SJCRH30 (cell line): ENCODE measurements at regions not wholly inside any gene's neighbourhood (a gene's known extent, or its start where the extent isn't known, plus 50 kb on each side); places are given as distances from the start of the nearest gene placed in this dataset.
"Not testable (repeated sequence)": the region's sequence is repeated elsewhere in the genome, so short reads cannot be mapped to it uniquely, and the experiment has no call there.

ENCODE experiments used
- DNase-seq, 2 experiments: peaks; one replicate each; pipeline ENCODE4 v3.0.0-alpha.2; 2015 to 2020
- H3K27ac ChIP-seq: fragments of 250-450 bp; sonication (Bioruptor Pico); 2 replicates; pipeline ENCODE4 v1.5.1; 2020; ENCODE audit warnings: mild to moderate bottlenecking, moderate library complexity
- H3K27me3 ChIP-seq: fragments of 250-450 bp; sonication (Bioruptor Pico); 2 replicates; pipeline ENCODE4 v1.5.1; 2020; ENCODE audit warnings: mild to moderate bottlenecking, moderate library complexity
- H3K36me3 ChIP-seq: fragments of 250-450 bp; sonication (Bioruptor Pico); 2 replicates; pipeline ENCODE4 v1.5.1; 2020; ENCODE audit warnings: mild to moderate bottlenecking, moderate library complexity
- H3K4me1 ChIP-seq: fragments of 250-450 bp; sonication (Bioruptor Pico); 2 replicates; pipeline ENCODE4 v1.5.1; 2020; ENCODE audit warnings: mild to moderate bottlenecking, moderate library complexity
- H3K4me3 ChIP-seq: fragments of 250-450 bp; sonication (Bioruptor Pico); 2 replicates; pipeline ENCODE4 v1.5.1; 2020; ENCODE audit warnings: mild to moderate bottlenecking, moderate library complexity
- H3K9me3 ChIP-seq: fragments of 250-450 bp; sonication (Bioruptor Pico); replicated peaks from 2 replicates; pipeline ENCODE4 v1.5.1; 2020; ENCODE audit warnings: mild to moderate bottlenecking, moderate library complexity

DNA sequence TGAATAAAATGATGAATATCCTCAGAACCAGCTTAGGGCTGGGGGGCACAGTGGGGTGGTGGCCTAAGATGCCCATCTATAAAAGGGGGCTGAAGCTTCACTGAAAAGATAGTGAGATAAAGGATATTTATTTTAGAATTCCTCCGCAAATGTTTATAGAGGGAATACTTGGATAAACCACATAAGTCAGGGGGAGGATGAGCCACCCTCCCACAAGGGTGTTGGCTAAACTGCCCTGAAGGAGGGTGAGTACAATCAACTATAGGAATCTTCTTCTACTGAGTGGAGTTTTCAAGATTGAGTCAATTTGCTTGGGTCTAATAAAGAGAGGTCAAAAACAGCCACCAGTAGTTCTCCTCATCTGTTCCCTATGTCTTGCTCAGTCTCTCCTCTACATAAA lies 114.5 kb upstream of the TANK start:
- Histone ChIP-seq H3K4me1 (peaks cover 5% of the 10 kb centered on the region; the same call in 1 of the 2 replicates), H3K27ac (no peak overlapping the region)
- no peak for DNase-seq

DNA sequence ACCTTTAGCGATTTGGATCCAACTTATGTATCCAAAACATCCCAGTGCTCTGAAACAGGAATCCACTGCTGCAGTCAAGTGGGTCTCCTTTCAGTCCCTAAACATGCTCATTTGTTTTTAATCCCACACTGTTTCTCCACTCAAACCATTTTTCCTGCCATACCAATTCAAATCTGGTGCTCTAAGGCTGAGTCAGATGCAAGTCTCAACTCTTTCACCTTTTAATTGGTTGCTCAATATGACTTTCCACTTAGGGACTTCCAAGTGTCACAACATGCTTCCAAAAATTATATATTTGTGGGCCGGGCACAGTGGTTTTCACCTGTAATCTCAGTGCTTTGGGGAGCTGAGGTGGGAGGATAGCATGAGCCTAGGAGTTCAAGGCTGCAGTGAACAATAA lies 113.4 kb upstream of the TANK start:
- H3K9me3 ChIP-seq: no peaks in the 10 kb centered on the region
- H3K27ac ChIP-seq: no peak overlapping the region

More for the DNA sequence above, 114.5 kb upstream of the TANK start:
- Histone ChIP-seq H3K36me3 (no peaks in the 10 kb centered on the region), H3K4me3 (no peak overlapping the region), H3K27me3 (no peaks in the 10 kb centered on the region), H3K9me3 (no peaks in the 10 kb centered on the region)

DNA sequence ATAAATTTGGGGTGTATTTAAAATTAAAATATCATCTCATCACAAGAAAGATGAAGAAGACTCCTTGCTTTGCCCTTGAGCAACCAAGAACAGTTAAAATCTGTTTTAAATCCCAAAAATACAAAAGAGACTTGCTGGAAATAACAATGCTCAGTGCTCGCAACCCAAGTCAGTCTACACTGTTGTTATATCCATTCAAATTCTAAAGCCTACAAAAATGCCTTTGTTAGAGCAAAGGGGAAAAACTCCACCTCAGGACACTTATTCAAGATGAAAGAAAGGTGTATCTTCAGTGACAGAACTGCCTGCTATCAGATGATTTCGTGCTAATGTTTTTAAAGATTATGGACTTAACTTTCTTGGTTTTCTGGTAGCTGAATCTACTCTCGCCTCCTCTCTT lies 111.9 kb upstream of the TANK start:
- no peaks in the 10 kb centered on the region for H3K36me3 ChIP-seq
- DNase-seq: no peak
- H3K4me1 ChIP-seq: peaks cover 5% of the 10 kb centered on the region; the same call in 1 of the 2 replicates
- H3K27me3 ChIP-seq: no peaks in the 10 kb centered on the region
- H3K4me3 ChIP-seq: no peak overlapping the region
- no peaks in the 10 kb centered on the region for H3K9me3 ChIP-seq
- H3K27ac ChIP-seq: no peak overlapping the region

More for the DNA sequence above, 113.4 kb upstream of the TANK start:
- no peaks in the 10 kb centered on the region for H3K27me3 ChIP-seq
- H3K36me3 ChIP-seq: no peaks in the 10 kb centered on the region
- H3K4me1 ChIP-seq: peaks cover 5% of the 10 kb centered on the region; the same call in 1 of the 2 replicates
- DNase-seq: no peak
- no peak overlapping the region for H3K4me3 ChIP-seq

DNA sequence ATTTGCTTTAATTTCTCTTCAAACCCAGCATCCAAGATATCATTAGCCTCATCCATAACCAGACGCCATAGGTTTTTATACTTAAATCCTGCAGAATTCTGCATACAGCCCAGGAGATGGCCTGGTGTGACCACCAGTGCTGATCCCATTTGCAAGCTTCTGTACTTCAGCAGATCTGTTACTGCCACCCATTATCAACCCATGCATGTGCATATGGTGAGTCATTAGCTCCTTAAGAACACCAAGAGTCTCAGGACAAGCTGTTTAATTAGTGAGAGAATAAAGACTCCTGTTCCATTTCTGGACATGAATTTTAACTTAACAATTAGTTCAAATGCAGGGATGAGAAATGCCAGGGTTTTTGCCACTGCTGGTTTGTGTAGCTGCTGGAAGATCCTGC lies 110.7 kb upstream of the TANK start:
- H3K9me3 ChIP-seq: no peaks in the 10 kb centered on the region
- H3K4me3 ChIP-seq: no peak overlapping the region
- H3K36me3 ChIP-seq: no peaks in the 10 kb centered on the region
- DNase-seq: no peak
- H3K4me1 ChIP-seq: peaks cover 5% of the 10 kb centered on the region; the same call in 1 of the 2 replicates
- H3K27me3 ChIP-seq: no peaks in the 10 kb centered on the region
- H3K27ac ChIP-seq: no peak overlapping the region

DNA sequence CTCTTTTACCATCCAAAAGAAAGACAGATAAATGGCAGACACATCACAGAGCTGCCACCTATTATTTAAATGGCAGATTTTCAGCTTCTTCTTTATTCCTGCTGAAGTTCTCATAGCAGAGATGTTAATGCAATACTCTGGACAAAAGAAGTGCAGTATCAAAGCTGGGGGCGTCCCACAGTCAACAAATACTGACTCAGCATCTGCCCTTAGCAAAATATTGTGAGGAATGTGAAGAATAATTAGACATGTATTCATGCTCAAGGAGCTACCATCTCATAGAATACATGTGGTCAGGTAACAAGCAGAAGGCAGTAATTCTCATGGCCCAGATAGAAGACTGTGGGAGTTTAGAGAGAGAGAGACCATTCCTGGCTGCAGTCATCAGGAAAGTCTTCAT lies 108.0 kb upstream of the TANK start:
- Histone ChIP-seq H3K27ac (no peak overlapping the region), H3K27me3 (no peaks in the 10 kb centered on the region), H3K4me1 (no peaks in the 10 kb centered on the region), H3K4me3 (no peak overlapping the region), H3K36me3 (no peaks in the 10 kb centered on the region), H3K9me3 (no peaks in the 10 kb centered on the region)
- no peak for DNase-seq

DNA sequence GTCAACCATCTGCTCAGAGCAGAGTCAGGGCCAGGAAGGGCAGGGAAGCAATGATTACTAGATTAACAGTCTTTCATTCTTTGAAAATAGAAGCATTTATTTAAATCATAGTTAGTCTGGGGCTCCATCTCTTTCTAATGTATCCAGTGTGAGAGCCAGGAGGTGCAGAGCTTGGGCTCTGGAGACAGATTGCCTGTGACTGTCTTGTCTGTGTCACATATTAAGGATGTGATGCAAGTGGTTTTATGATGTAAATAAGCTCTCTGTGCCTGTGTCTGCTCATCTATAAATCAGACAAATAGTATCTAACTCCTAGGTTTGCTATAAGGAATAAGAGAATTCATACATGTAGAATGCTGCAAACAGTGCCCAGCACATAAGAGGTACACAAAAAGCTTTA lies 104.9 kb upstream of the TANK start:
- no peaks in the 10 kb centered on the region for H3K4me1 ChIP-seq
- no peak overlapping the region for H3K27ac ChIP-seq
- no peaks in the 10 kb centered on the region for H3K9me3 ChIP-seq
- H3K36me3 ChIP-seq: no peaks in the 10 kb centered on the region
- no peak for DNase-seq
- H3K27me3 ChIP-seq: no peaks in the 10 kb centered on the region
- H3K4me3 ChIP-seq: no peak overlapping the region

DNA sequence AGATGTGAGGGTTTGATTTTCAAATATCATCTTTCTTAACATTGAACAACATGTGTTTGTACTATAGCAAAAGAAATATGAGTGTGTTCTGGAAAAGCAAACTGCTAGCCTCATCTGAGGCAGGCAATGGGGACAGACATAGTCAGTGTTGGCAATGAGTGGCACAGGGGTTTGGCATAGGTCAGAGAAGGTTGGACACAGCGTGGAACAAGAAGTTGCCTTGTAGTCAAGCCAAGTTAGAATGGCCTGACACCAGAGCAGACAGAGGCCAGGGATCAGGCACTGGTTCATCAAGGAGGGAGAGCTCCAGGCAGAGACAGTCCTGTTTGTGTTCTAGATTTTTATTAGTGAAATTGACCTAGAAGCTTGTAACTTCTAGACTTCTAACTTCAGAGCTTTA lies 100.8 kb upstream of the TANK start:
- no peaks in the 10 kb centered on the region for H3K9me3 ChIP-seq
- H3K27me3 ChIP-seq: no peaks in the 10 kb centered on the region
- no peak overlapping the region for H3K27ac ChIP-seq
- DNase-seq: no peak
- H3K4me1 ChIP-seq: peaks cover 10% of the 10 kb centered on the region
- no peaks in the 10 kb centered on the region for H3K36me3 ChIP-seq
- H3K4me3 ChIP-seq: no peak overlapping the region

DNA sequence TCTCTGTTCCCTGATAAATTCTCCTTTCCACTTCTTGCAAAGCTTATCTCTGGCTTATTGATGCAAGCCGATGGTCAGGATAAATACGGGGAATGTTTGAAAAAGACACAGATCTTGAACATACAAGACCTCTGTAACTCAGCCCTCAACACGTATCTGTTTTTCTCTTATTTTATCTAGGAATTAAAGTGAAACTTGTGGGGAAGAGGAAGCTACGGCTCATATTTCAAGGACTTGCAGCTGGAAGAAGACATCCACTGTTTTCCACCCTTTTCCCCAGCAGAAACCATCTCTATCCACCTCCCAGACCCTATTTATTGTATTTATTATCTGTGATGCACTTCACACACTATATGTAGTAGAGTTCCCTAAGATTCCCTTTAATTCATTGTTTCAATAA lies 98.4 kb upstream of the TANK start:
- Histone ChIP-seq H3K27ac (no peak overlapping the region), H3K4me3 (no peak overlapping the region), H3K9me3 (no peaks in the 10 kb centered on the region), H3K27me3 (no peaks in the 10 kb centered on the region), H3K4me1 (peaks cover 10% of the 10 kb centered on the region), H3K36me3 (no peaks in the 10 kb centered on the region)
- DNase-seq: no peak

DNA sequence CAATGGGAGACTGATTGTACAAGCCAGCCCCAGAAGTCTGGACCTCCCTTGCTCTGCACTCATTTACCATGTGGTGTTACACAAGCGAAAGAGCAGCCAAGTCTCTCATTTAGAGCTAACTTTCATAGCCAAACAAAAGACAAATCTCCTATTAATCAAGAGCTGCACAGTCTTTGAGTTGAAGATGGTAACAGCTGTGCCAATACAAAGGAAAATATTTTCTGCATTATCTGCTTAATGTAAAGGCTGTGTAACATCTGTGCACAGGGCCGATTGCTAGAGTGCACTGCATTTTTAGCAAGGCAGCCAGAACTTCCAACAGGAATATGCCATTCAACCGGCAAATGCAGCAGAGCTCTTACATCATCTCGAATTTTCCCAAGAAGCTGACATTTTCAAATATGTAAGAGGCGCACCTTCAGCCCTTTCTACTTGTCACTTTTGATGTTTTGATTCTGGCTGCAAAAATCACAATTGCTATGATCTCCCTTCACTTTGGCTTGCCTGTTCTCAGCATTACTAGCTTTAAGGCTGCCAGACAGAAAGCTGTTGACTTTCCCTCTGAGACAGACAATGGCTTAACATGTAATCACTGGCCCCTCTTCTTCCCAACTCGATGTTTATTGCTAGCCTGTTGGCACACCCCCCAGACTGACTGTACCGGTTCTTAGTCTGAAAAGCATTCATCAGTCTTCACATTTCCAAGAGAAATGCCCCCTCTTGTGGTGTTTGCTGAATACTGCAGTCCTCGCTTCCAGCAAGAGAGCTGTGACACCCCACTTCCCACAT lies 96.9 kb upstream of the TANK start:
- Histone ChIP-seq H3K27me3 (no peaks in the 10 kb centered on the region), H3K4me1 (peaks cover 16% of the 10 kb centered on the region), H3K4me3 (peak overlapping the region; percentile 21), H3K9me3 (no peaks in the 10 kb centered on the region), H3K36me3 (no peaks in the 10 kb centered on the region), H3K27ac (no peak overlapping the region)
- peak; percentile 69 to 88 for DNase-seq

DNA sequence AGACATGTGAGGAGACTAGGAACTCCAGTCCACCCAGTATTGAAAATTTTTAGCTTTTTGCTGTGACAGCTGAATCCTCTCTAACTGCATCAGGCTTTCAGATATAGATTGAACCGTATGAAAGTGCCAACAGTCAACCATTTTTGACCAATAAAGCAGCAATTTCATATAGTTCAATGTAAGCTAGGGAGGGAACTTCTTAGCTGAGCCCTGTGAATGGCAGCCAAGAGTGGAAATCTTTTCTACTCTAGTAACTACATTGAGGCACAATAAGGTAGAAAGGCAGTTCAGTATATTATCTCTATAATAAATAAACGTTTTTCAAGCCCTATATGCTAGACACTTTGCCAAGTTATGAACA lies 96.3 kb upstream of the TANK start:
- H3K4me1 ChIP-seq: peaks cover 22% of the 10 kb centered on the region
- H3K9me3 ChIP-seq: no peaks in the 10 kb centered on the region
- no peak overlapping the region for H3K27ac ChIP-seq
- DNase-seq: no peak
- no peaks in the 10 kb centered on the region for H3K27me3 ChIP-seq
- H3K36me3 ChIP-seq: no peaks in the 10 kb centered on the region
- H3K4me3 ChIP-seq: no peak overlapping the region

DNA sequence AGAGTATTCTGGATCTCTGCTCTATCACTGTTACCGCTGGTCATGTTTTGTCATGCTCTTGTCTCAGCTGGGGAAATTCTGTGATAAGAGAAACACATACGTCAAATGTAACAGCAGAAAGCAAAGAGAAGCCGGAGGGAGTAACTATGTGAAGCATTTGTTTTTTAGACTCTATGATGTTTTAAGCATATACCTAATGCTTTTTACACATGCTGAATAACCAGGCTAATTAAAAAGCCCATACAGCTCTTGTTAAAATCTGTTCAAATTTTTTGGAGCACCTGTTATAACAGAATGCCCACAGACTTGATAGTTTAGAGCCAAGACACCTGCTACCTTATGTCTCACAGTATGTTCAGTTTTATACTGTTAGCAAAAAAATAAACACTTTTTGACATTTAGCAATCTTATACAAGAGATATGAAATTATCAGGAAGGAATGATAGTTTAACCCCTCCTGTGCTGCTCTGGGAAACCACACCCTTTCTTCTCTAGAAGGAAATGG lies 92.3 kb upstream of the TANK start:
- DNase-seq: no peak
- H3K4me1 ChIP-seq: peaks cover 20% of the 10 kb centered on the region
- H3K27ac ChIP-seq: no peak overlapping the region
- H3K4me3 ChIP-seq: no peak overlapping the region
- no peaks in the 10 kb centered on the region for H3K9me3 ChIP-seq
- H3K27me3 ChIP-seq: no peaks in the 10 kb centered on the region
- H3K36me3 ChIP-seq: no peaks in the 10 kb centered on the region

DNA sequence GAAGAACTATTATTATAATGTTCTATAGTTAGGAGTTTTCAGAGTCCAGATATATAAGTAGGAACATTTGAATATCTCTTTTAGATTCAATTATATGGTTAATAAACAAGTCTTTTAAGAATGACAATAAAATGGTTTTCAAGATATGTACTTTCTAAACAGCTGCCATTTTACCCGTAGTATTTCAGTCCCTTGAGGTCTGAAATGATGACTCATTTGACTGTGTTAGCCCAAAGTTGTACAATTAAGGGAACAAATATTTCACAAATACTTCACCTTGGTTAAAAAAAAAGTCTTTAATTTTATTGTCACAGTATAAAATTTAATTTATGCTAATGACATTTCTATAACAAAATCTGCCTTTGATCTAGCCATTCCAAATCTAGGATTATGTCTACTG lies 91.6 kb upstream of the TANK start:
- Histone ChIP-seq H3K9me3 (no peaks in the 10 kb centered on the region), H3K36me3 (no peaks in the 10 kb centered on the region), H3K27me3 (no peaks in the 10 kb centered on the region), H3K27ac (no peak overlapping the region; the same call in 1 of the 2 replicates), H3K4me1 (peaks cover 14% of the 10 kb centered on the region), H3K4me3 (no peak overlapping the region)
- no peak for DNase-seq

DNA sequence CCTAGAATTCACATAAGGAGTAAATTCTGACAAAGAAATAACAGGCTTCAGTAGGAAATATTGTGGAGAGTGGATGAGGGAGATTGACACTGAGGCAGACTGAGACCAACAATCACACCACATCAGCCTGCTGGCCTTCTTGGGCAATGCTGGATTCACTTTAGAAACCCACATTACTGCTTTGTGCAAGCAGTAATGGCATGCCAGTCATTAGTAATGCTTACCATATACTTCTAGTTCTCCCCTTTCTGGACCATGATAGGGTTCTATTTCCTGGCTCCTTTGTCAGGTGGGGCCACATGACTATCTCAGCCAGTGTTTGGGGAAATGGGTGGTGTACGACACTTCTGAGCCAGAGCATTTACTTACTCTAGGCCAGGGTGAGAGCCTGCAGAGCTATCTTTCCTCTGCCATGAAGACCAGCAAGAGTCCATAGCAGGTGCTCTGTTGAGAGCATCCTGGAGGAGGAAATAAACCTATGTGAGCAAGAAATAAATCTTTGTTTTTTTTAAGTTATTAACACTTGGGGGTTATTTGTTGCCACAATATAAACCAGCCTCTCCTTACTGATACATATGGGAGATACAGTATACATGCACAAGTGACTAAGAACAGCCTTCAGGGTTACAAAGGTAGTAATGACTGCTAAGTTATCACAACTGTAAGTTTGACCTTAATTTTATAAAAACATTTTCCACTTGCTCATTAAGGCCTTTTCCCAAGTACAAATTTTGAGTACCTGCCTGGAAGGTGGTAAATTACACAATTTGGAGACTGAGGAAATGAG lies 89.3 kb upstream of the TANK start:
- no peak overlapping the region for H3K27ac ChIP-seq
- no peak overlapping the region for H3K4me3 ChIP-seq
- DNase-seq: no peak
- H3K9me3 ChIP-seq: no peaks in the 10 kb centered on the region
- H3K4me1 ChIP-seq: peaks cover 14% of the 10 kb centered on the region
- no peaks in the 10 kb centered on the region for H3K27me3 ChIP-seq
- H3K36me3 ChIP-seq: no peaks in the 10 kb centered on the region

DNA sequence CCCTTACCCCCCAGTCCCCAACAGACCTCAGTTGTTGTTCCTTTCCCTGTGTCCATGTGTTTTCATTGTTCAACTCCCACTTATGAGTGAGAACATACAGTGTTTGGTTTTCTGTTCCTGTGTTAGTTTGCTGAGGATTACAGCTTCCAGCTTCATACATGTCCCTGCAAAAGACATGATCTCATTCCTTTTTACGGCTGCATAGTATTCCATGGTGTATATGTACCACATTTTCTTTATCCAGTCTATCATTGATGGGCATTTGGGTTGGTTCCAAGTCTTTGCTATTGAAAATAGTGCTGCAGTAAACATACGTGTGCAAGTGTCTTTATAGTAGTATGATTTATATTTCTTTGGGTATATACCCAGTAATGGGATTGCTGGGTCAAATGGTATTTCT lies 87.8 kb upstream of the TANK start:
- not testable (repeated sequence) for H3K4me3 ChIP-seq, H3K27me3 ChIP-seq, H3K36me3 ChIP-seq, DNase-seq, H3K27ac ChIP-seq, H3K9me3 ChIP-seq
- peaks cover 20% of the 10 kb centered on the region for H3K4me1 ChIP-seq

DNA sequence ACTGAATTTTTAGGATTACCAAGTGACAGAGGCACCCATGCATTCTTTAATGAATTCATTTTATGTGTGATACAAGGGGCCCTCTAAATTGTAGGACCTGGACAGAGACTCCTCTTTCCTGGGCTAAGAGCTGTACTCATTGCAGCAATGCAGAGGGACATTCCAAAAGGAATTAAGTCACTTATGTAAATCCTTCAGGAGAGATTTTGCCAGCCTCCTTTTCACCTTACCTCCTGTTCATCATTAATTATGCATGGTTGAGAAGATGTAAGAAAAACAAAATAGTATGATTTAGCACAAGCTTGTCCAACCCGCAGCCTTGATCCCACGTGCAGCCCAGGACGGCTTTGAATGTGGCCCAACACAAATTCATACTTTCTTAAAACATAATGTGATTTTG lies 84.5 kb upstream of the TANK start:
- no peaks in the 10 kb centered on the region for H3K36me3 ChIP-seq
- H3K4me1 ChIP-seq: peaks cover 11% of the 10 kb centered on the region

More for the DNA sequence above, 84.5 kb upstream of the TANK start:
- no peak for DNase-seq
- Histone ChIP-seq H3K9me3 (no peaks in the 10 kb centered on the region), H3K27me3 (no peaks in the 10 kb centered on the region), H3K4me3 (no peak overlapping the region), H3K27ac (no peak overlapping the region)
